ENCODE measurements at regions not wholly inside any gene's neighbourhood (a gene's known extent, or its start where the extent isn't known, plus 50 kb on each side); places are given as distances from the start of the nearest gene placed in this dataset.

DNA sequence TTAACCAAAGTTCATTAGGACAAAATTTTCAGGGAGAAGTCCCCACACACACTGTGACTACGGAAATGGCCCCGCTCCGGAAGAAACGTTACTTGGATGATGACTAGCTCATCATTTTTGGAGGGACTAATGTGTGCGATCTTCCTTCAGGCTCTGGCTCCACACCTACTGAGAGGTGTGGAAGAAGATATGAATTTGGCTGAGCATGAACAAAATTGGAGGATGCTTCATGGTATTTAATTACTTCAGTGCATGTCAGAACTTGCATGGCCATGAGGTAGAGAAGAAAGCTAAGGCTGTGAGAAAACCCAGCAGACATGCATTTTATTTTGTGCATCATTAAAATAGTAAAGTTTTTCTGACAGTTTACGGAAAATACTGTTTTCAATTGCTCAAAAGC, 202.1 kb upstream of the TLE4 start:
- TF ChIP-seq, protein P1, sequence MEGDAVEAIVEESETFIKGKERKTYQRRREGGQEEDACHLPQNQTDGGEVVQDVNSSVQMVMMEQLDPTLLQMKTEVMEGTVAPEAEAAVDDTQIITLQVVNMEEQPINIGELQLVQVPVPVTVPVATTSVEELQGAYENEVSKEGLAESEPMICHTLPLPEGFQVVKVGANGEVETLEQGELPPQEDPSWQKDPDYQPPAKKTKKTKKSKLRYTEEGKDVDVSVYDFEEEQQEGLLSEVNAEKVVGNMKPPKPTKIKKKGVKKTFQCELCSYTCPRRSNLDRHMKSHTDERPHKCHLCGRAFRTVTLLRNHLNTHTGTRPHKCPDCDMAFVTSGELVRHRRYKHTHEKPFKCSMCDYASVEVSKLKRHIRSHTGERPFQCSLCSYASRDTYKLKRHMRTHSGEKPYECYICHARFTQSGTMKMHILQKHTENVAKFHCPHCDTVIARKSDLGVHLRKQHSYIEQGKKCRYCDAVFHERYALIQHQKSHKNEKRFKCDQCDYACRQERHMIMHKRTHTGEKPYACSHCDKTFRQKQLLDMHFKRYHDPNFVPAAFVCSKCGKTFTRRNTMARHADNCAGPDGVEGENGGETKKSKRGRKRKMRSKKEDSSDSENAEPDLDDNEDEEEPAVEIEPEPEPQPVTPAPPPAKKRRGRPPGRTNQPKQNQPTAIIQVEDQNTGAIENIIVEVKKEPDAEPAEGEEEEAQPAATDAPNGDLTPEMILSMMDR (IDR thresholded peaks at IDR 0.05), result no peak
- TF ChIP-seq ZFX (IDR thresholded peaks at IDR 0.05; ENCODE audit: borderline replicate concordance), result no peak

All from 22Rv1 (cell line).